ENCODE measurements at regions not wholly inside any gene's neighbourhood (a gene's known extent, or its start where the extent isn't known, plus 50 kb on each side); places are given as distances from the start of the nearest gene placed in this dataset.

- POLR2A ChIA-PET = no interaction called here
- no peak for TF ChIP-seq CTCF (IDR thresholded peaks at IDR 0.05; ENCODE audit: insufficient read depth, low read length, missing control alignments)
- DNase-seq (ENCODE audit: low read depth, low spot score) = no peak
- no peak overlapping the region for H3K4me3 ChIP-seq (ENCODE audit: low read depth, low read length)
- CTCF ChIA-PET = no interaction called here
These were observed 425.1 kb upstream of the NPVF start for GRCh38 chr7:25653384-25653783.

- TF ChIP-seq CTCF (IDR thresholded peaks at IDR 0.05; ENCODE audit: insufficient read depth, low read length, missing control alignments) = no peak
- CTCF ChIA-PET = no interaction called here
- POLR2A ChIA-PET = no interaction called here
- DNase-seq (ENCODE audit: low read depth, low spot score) = no peak
- no peak overlapping the region for H3K4me3 ChIP-seq (ENCODE audit: low read depth, low read length)
These were observed 427.8 kb upstream of the NPVF start for GRCh38 chr7:25656071-25656470.

- DNase-seq (ENCODE audit: low read depth, low spot score) = no peak
- TF ChIP-seq CTCF (IDR thresholded peaks at IDR 0.05; ENCODE audit: insufficient read depth, low read length, missing control alignments) = no peak
- H3K4me3 ChIP-seq (ENCODE audit: low read depth, low read length) = no peak overlapping the region
- CTCF ChIA-PET = no interaction called here
- POLR2A ChIA-PET = no interaction called here
These were observed 428.3 kb upstream of the NPVF start for GRCh38 chr7:25656581-25657026.

- TF ChIP-seq CTCF (IDR thresholded peaks at IDR 0.05; ENCODE audit: insufficient read depth, low read length, missing control alignments) = no peak
- ChIA-PET POLR2A (no interaction called here), CTCF (interaction anchor here (0.8 kb wide), 1 partner anchor 93 kb away, joined by 4 read pairs; no protein-coding TSS in a partner anchor)
- DNase-seq (ENCODE audit: low read depth, low spot score) = no peak
- H3K4me3 ChIP-seq (ENCODE audit: low read depth, low read length) = no peak overlapping the region
These were observed 430.1 kb upstream of the NPVF start for GRCh38 chr7:25658375-25658774.

GRCh38 chr7:25659841-25660240 is 431.6 kb upstream of the NPVF start:
- DNase-seq (ENCODE audit: low read depth, low spot score) = no peak
- POLR2A ChIA-PET = no interaction called here
- H3K4me3 ChIP-seq (ENCODE audit: low read depth, low read length) = no peak overlapping the region
- CTCF ChIA-PET = no interaction called here
- no peak for TF ChIP-seq CTCF (IDR thresholded peaks at IDR 0.05; ENCODE audit: insufficient read depth, low read length, missing control alignments)

GRCh38 chr7:25662841-25663800 is 434.8 kb upstream of the NPVF start:
- CTCF ChIA-PET = no interaction called here
- POLR2A ChIA-PET = no interaction called here
- H3K4me3 ChIP-seq (ENCODE audit: low read depth, low read length) = no peak overlapping the region
- DNase-seq (ENCODE audit: low read depth, low spot score) = no peak
- TF ChIP-seq CTCF (IDR thresholded peaks at IDR 0.05; ENCODE audit: insufficient read depth, low read length, missing control alignments) = no peak

Data from AG04449 (cell line).